Heart left ventricle (tissue), 16 donors: ENCODE measurements at regions not wholly inside any gene's neighbourhood (a gene's known extent, or its start where the extent isn't known, plus 50 kb on each side); places are given as distances from the start of the nearest gene placed in this dataset.

Experiments used
- ATAC-seq, 4 donors: fragments of 200-7000 bp; cut with Tn5 transposase; one replicate each; pipeline ENCODE4 v1.9.1; 2020 to 2022; ENCODE audit warnings: moderate library complexity in 4 of 4, mild to moderate bottlenecking in 3 of 4, moderate number of reproducible peaks in 1 of 4
- DNase-seq, 5 donors: peaks; one replicate each; pipeline ENCODE4 v3.0.0-alpha.2; 2020
- H3K27ac ChIP-seq, 12 donors: fragments of 200-600 bp; sonication (generic) in 4 of 12; one replicate each; pipeline versions ENCODE4 v1.5.0 to v1.8.0; 2016 to 2022; ENCODE audit warnings: mild to moderate bottlenecking in 2 of 12
- H3K27me3 ChIP-seq, 9 donors: fragments of 200-600 bp; sonication (generic) in 2 of 9; one replicate each; pipeline versions ENCODE4 v1.5.1 to v1.8.0; 2016 to 2022; ENCODE audit warnings: mild to moderate bottlenecking in 3 of 9
- H3K36me3 ChIP-seq, 9 donors: fragments of 200-600 bp; sonication (generic) in 2 of 9; one replicate each; pipeline versions ENCODE4 v1.5.0 to v1.8.0; 2018 to 2022; ENCODE audit warnings: mild to moderate bottlenecking in 2 of 9
- H3K4me1 ChIP-seq, 12 donors: fragments of 200-600 bp; sonication (generic) in 4 of 12; one replicate each; pipeline versions ENCODE4 v1.5.0 to v1.8.0; 2016 to 2022; ENCODE audit warnings: mild to moderate bottlenecking in 3 of 12
- H3K4me3 ChIP-seq, 12 donors: fragments of 200-600 bp; sonication (generic) in 4 of 12; one replicate each; pipeline versions ENCODE4 v1.5.0 to v1.8.0; 2017 to 2022; ENCODE audit warnings: mild to moderate bottlenecking in 9 of 12, moderate library complexity in 4 of 12
- H3K9me3 ChIP-seq, 12 donors: fragments of 200-600 bp; sonication (generic) in 4 of 12; one replicate each; pipeline versions ENCODE4 v1.5.0 to v1.8.0; 2016 to 2022; ENCODE audit warnings: mild to moderate bottlenecking in 1 of 12
- POLR2A ChIP-seq, 2 donors: fragments of 450-650 bp; IDR thresholded peaks; one replicate each; pipeline ENCODE4 v1.6.1; 2017; ENCODE audit warnings: antibody characterized with exemption in 2 of 2, mild to moderate bottlenecking in 2 of 2, moderate library complexity in 2 of 2
- WGBS, 4 donors: extraction: QIAGEN DNeasy Blood & Tissue Kit in 2 of 4; methylation state at CpG; one replicate each; pipeline versions ENCODE4 v1.1.5 to v1.1.7; 2013 to 2018; 5-methylcytosine and 5-hydroxymethylcytosine counted together
- intact Hi-C, 10 donors: fragments of 100-400 bp; cut with DNase I; formaldehyde crosslinking; loops; one replicate each; pipeline versions ENCODE4 v1.11.1 to v1.14.2; 2022
- TF ChIP-seq, protein P1 (sequence below), 12 donors: fragments of 200-600 bp; sonication (generic) in 4 of 12; IDR thresholded peaks; one replicate each; pipeline versions ENCODE4 v1.5.0 to v1.8.0; 2018 to 2022; ENCODE audit warnings: antibody characterized with exemption in 12 of 12, mild to moderate bottlenecking in 5 of 12
- donor health status: ischemic (EF 13 %, LVEDD 7.1; RV severe dilation, severe dysfunction).
- donor health status: healthy with polysubstance abuse.
- donor health status: DM: no; HTN: yes; CAD: no.
- donor health status: DM: no; HTN: no; CAD: no.
- donor health status: ischemic (EF 25% LVEDD 6.9; RV normal size, moderate dysfunction).
- donor health status: ischemic (EF 25% LVEDD 5.7; RV mildly dilated, moderate dysfunction).
- donor health status: healthy.
- donor health status: DM: yes; HTN: yes; CAD: no.
- donor health status: ischemic (EF 35%, LVEDD 5.7; RV mildly dilated, moderate dysfunction).
- donor health status: nonischemic (EF 11% LVEDD 7.7; RV severe dilation, severe dysfunction).
- donor health status: DM: yes; HTN: yes; CAD: no.
- donor health status: PGD.
- donor health status: ischemic (EF 29% LVEDD 5.4; RV normal size, mild dysfunction).
- donor health status: nonischemic (EF 23%, LVEDD 6.1; RV moderate dilation, normal function).

DNA sequence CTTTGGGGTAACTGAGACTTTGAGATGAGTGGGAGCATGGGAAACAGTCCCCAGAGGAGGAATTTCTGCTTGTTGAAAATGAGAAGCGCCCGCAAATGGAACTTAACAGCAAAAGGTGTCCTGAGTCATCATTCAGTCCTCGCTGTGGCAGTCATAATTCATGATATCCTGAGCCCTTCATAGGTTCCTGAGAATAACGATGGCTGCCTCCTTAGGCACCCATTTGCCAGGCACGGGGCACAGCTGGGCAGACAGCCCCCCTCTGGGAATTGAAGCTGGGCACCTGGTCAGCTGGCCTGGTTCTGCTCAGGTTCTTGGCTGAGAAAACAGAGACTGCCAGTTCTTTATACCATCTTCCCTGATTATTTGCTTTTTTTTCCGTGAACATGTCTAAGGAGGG is 69.8 kb upstream of the EGFLAM start:
- Histone ChIP-seq H3K4me1 (no peaks in the 10 kb centered on the region), H3K9me3 (no peaks in the 10 kb centered on the region), H3K36me3 (no peaks in the 10 kb centered on the region), H3K27me3 (peaks cover 0 to 7% (median 2%) of the 10 kb centered on the region in 9 donors), H3K4me3 (no peak overlapping the region), H3K27ac (no peak overlapping the region)
- 84 to 87% (median 86%) methylated on average over 6 of the region's 6 CpGs for WGBS, 4 donors
- TF ChIP-seq, protein P1, sequence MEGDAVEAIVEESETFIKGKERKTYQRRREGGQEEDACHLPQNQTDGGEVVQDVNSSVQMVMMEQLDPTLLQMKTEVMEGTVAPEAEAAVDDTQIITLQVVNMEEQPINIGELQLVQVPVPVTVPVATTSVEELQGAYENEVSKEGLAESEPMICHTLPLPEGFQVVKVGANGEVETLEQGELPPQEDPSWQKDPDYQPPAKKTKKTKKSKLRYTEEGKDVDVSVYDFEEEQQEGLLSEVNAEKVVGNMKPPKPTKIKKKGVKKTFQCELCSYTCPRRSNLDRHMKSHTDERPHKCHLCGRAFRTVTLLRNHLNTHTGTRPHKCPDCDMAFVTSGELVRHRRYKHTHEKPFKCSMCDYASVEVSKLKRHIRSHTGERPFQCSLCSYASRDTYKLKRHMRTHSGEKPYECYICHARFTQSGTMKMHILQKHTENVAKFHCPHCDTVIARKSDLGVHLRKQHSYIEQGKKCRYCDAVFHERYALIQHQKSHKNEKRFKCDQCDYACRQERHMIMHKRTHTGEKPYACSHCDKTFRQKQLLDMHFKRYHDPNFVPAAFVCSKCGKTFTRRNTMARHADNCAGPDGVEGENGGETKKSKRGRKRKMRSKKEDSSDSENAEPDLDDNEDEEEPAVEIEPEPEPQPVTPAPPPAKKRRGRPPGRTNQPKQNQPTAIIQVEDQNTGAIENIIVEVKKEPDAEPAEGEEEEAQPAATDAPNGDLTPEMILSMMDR (IDR thresholded peaks at IDR 0.05) = no peak
- no peak for TF ChIP-seq POLR2A (IDR thresholded peaks at IDR 0.05)
- DNase-seq (no peak), ATAC-seq (no peak)
- intact Hi-C loops = loop anchor here in 1 of 10 donors (10.0 kb wide), 1 partner anchor 154 kb away; no protein-coding TSS in a partner anchor

DNA sequence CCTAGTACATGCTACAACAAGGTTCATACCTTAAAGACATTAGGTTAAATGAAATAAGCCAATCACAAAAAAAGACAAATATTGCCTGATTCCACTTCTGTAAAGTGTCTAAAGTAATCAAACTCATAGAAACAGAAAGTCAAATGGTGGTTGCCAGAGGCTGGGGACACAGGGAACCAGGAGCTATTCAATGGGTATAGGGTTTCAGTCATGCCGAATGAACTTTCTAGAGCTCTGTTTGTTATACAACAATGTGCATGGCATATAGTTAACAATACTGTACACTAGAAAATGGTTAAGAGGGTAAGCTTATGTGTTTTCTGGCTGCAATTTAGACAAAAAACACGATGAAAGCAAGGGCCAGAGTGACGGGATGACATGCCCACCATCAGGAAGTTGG is 70.8 kb upstream of the EGFLAM start:
- Histone ChIP-seq H3K36me3 (no peaks in the 10 kb centered on the region), H3K4me1 (no peaks in the 10 kb centered on the region), H3K9me3 (no peaks in the 10 kb centered on the region), H3K27ac (no peak overlapping the region), H3K27me3 (peaks cover 0 to 4% (median 0%) of the 10 kb centered on the region in 9 donors), H3K4me3 (no peak overlapping the region)
- no peak for DNase-seq
- 73 to 80% (median 78%) methylated on average over 3 of the region's 3 CpGs for WGBS, 4 donors
- TF ChIP-seq POLR2A (IDR thresholded peaks at IDR 0.05) = no peak
- TF ChIP-seq, protein P1 (IDR thresholded peaks at IDR 0.05) = no peak
- intact Hi-C loops = loop anchor here in 1 of 10 donors (10.0 kb wide), 1 partner anchor 153 kb away; no protein-coding TSS in a partner anchor
- ATAC-seq = no peak

DNA sequence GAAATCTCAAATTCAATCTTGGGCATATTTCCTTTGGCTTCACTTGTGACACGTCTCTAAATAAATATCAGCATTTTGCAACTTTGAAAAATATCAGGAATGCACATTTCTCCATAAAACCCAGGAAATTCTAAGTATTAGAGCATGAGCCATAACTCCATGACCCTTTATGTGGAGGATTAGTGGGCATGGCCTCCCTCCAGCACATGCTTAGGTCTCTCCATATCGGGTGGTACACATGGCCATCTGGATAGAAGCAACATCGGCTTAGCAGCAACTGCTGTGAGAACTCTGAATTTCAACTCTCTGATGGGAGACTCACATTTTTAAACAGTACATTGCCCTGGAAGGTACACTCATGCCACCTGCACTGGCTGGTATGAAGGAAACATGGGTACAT is 73.7 kb upstream of the EGFLAM start:
- Histone ChIP-seq H3K36me3 (no peaks in the 10 kb centered on the region), H3K4me1 (no peaks in the 10 kb centered on the region), H3K27ac (no peak overlapping the region), H3K27me3 (peaks cover 0 to 4% (median 0%) of the 10 kb centered on the region in 9 donors), H3K9me3 (no peaks in the 10 kb centered on the region), H3K4me3 (no peak overlapping the region)
- ATAC-seq = no peak
- TF ChIP-seq, protein P1 (IDR thresholded peaks at IDR 0.05) = no peak
- TF ChIP-seq POLR2A (IDR thresholded peaks at IDR 0.05) = no peak
- WGBS, 4 donors = 85 to 91% (median 86%) methylated on average over 3 of the region's 3 CpGs
- intact Hi-C loops = loop anchor here in 1 of 10 donors (10.0 kb wide), 1 partner anchor 150 kb away; no protein-coding TSS in a partner anchor
- no peak for DNase-seq

DNA sequence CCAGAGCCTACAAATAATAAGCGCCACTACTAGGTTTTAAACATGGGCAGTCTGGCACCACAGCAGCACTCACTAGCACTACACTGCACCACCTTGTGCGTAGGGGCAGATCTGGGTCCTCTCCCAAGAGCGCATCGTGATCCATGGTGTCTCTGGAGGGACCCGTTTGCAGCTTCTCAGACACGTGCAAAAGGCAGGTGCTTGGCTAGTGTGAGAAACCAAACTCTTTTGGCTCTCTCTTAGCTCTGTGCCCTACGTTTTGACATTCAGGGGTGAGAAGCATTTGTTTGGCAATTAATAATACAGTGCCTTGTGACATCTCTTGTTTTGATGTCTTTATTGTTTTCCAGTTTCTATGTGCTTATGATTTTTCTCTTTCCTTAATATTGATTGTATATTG is 75.4 kb upstream of the EGFLAM start:
- no peak overlapping the region for H3K27ac ChIP-seq
- TF ChIP-seq POLR2A (IDR thresholded peaks at IDR 0.05) = no peak
- TF ChIP-seq, protein P1 (IDR thresholded peaks at IDR 0.05) = no peak
- no peak overlapping the region for H3K4me3 ChIP-seq
- no peak for ATAC-seq
- intact Hi-C loops = loop anchor here in 1 of 10 donors (10.0 kb wide), 1 partner anchor 148 kb away; no protein-coding TSS in a partner anchor
- peaks cover 0 to 3% (median 0%) of the 10 kb centered on the region in 9 donors for H3K27me3 ChIP-seq
- DNase-seq = no peak
- H3K4me1 ChIP-seq = no peaks in the 10 kb centered on the region
- WGBS, 4 donors = 77 to 85% (median 83%) methylated on average over 7 of the region's 7 CpGs
- no peaks in the 10 kb centered on the region for H3K36me3 ChIP-seq
- H3K9me3 ChIP-seq = no peaks in the 10 kb centered on the region
